Right ventricle myocardium superior (tissue), 1 donor: ENCODE measurements at regions not wholly inside any gene's neighbourhood (a gene's known extent, or its start where the extent isn't known, plus 50 kb on each side); places are given as distances from the start of the nearest gene placed in this dataset.

Experiments used
- ATAC-seq: fragments of 200-7000 bp; cut with Tn5 transposase; one replicate; pipeline ENCODE4 v1.9.1; 2020; ENCODE audit warnings: mild to moderate bottlenecking; ENCODE audit not compliant: poor library complexity
- DNase-seq: peaks from one replicate; pipeline ENCODE4 v3.0.0-alpha.2; 2020
- intact Hi-C: fragments of 100-400 bp; cut with DNase I; formaldehyde crosslinking; loops from one replicate; pipeline ENCODE4 v1.11.2; 2022
- donor health status: DM: no; HTN: yes; CAD: no; lungs with severe emphysema.

GRCh38 chr9:120242116-120242811 is 337.7 kb downstream of the CDK5RAP2 start:
- DNase-seq (no peak), ATAC-seq (no peak)
- intact Hi-C loops, result no loop called here

- DNase-seq (no peak), ATAC-seq (no peak)
- intact Hi-C loops, result no loop called here
Observed at GRCh38 chr9:120236596-120236995, 343.4 kb downstream of the CDK5RAP2 start.

GRCh38 chr9:120235081-120235480 is 344.9 kb downstream of the CDK5RAP2 start:
- no peak for ATAC-seq
- intact Hi-C loops, result no loop called here
- DNase-seq, result no peak

GRCh38 chr9:120230227-120230626 is 349.7 kb downstream of the CDK5RAP2 start:
- intact Hi-C loops, result no loop called here
- ATAC-seq, result no peak
- no peak for DNase-seq

GRCh38 chr9:120221844-120222243 is 358.1 kb downstream of the CDK5RAP2 start:
- ATAC-seq, result no peak
- intact Hi-C loops, result no loop called here
- DNase-seq, result no peak

- intact Hi-C loops, result no loop called here
- no peak for DNase-seq
- no peak for ATAC-seq
Observed at GRCh38 chr9:120214332-120214731, 365.6 kb downstream of the CDK5RAP2 start.

- DNase-seq (no peak), ATAC-seq (no peak)
- intact Hi-C loops, result no loop called here
Observed at GRCh38 chr9:120212853-120213200, 367.1 kb downstream of the CDK5RAP2 start.

GRCh38 chr9:120212153-120212852 is 367.7 kb downstream of the CDK5RAP2 start:
- no peak for DNase-seq
- intact Hi-C loops, result no loop called here

GRCh38 chr9:120210274-120210673 is 369.7 kb downstream of the CDK5RAP2 start:
- intact Hi-C loops, result no loop called here
- DNase-seq, result no peak
- ATAC-seq, result no peak

More at GRCh38 chr9:120212153-120212852, 367.7 kb downstream of the CDK5RAP2 start:
- ATAC-seq, result no peak

- intact Hi-C loops, result no loop called here
- DNase-seq (no peak), ATAC-seq (no peak)
Observed at GRCh38 chr9:120202856-120203654, 376.9 kb downstream of the CDK5RAP2 start.

GRCh38 chr9:120198027-120198426 is 381.9 kb downstream of the CDK5RAP2 start:
- no peak for DNase-seq
- intact Hi-C loops, result no loop called here
- no peak for ATAC-seq

GRCh38 chr9:120197605-120198004 is 382.4 kb downstream of the CDK5RAP2 start:
- ATAC-seq (no peak), DNase-seq (no peak)
- intact Hi-C loops, result no loop called here

GRCh38 chr9:120191141-120191540 is 388.8 kb downstream of the CDK5RAP2 start:
- intact Hi-C loops, result no loop called here
- ATAC-seq (no peak), DNase-seq (no peak)

- peak; percentile 54 for DNase-seq
- no peak for ATAC-seq
- intact Hi-C loops, result no loop called here
Observed at GRCh38 chr9:120187758-120188157, 392.2 kb downstream of the CDK5RAP2 start.

- intact Hi-C loops, result no loop called here
- ATAC-seq (no peak), DNase-seq (no peak)
Observed at GRCh38 chr9:120186276-120186675, 393.7 kb downstream of the CDK5RAP2 start.

GRCh38 chr9:120184266-120184665 is 395.7 kb downstream of the CDK5RAP2 start:
- DNase-seq (no peak), ATAC-seq (no peak)
- intact Hi-C loops, result no loop called here

GRCh38 chr9:120183615-120184014 is 396.4 kb downstream of the CDK5RAP2 start:
- no peak for DNase-seq
- ATAC-seq, result no peak
- intact Hi-C loops, result no loop called here

GRCh38 chr9:120182011-120182410 is 398.0 kb downstream of the CDK5RAP2 start:
- DNase-seq, result no peak
- ATAC-seq, result no peak
- intact Hi-C loops, result no loop called here

- intact Hi-C loops, result no loop called here
- no peak for DNase-seq
- no peak for ATAC-seq
Observed at GRCh38 chr9:120177121-120177520, 402.8 kb downstream of the CDK5RAP2 start.

- intact Hi-C loops, result no loop called here
- ATAC-seq (no peak), DNase-seq (no peak)
Observed at GRCh38 chr9:120175031-120175430, 404.9 kb downstream of the CDK5RAP2 start.
